Progenitor cell of endocrine pancreas (in vitro differentiated cells): ENCODE measurements at regions not wholly inside any gene's neighbourhood (a gene's known extent, or its start where the extent isn't known, plus 50 kb on each side); places are given as distances from the start of the nearest gene placed in this dataset.

Source experiments
- DNase-seq: peaks from one replicate; pipeline ENCODE4 v3.0.0; 2021; ENCODE audit warnings: low spot score; ENCODE audit not compliant: unreplicated experiment
- H3K27ac Mint-ChIP-seq: 2 replicates; pipeline ENCODE4 v1.8.0; 2021; ENCODE audit warnings: mild to moderate bottlenecking, moderate library complexity, mixed read lengths
- H3K27me3 Mint-ChIP-seq: 2 replicates; pipeline ENCODE4 v1.8.0; 2021; ENCODE audit warnings: mixed read lengths
- H3K36me3 Mint-ChIP-seq: 2 replicates; pipeline ENCODE4 v1.8.0; 2022; ENCODE audit warnings: mixed read lengths; ENCODE audit not compliant: insufficient read depth
- H3K4me1 Mint-ChIP-seq: 2 replicates; pipeline ENCODE4 v1.8.0; 2021; ENCODE audit warnings: low read depth, mixed read lengths
- H3K4me3 Mint-ChIP-seq: 2 replicates; pipeline ENCODE4 v1.8.0; 2021; ENCODE audit warnings: low read depth, mild to moderate bottlenecking, moderate library complexity, mixed read lengths
- H3K9me3 Mint-ChIP-seq: 2 replicates; pipeline ENCODE4 v1.8.0; 2021; ENCODE audit warnings: low read depth, mixed read lengths
- TF ChIP-seq, protein P1 (sequence below): fragments of 200-600 bp; sonication (generic); IDR thresholded peaks from one replicate; pipeline ENCODE4 v1.5.0; 2021; ENCODE audit warnings: antibody characterized with exemption, mild to moderate bottlenecking; ENCODE audit not compliant: unreplicated experiment

DNA sequence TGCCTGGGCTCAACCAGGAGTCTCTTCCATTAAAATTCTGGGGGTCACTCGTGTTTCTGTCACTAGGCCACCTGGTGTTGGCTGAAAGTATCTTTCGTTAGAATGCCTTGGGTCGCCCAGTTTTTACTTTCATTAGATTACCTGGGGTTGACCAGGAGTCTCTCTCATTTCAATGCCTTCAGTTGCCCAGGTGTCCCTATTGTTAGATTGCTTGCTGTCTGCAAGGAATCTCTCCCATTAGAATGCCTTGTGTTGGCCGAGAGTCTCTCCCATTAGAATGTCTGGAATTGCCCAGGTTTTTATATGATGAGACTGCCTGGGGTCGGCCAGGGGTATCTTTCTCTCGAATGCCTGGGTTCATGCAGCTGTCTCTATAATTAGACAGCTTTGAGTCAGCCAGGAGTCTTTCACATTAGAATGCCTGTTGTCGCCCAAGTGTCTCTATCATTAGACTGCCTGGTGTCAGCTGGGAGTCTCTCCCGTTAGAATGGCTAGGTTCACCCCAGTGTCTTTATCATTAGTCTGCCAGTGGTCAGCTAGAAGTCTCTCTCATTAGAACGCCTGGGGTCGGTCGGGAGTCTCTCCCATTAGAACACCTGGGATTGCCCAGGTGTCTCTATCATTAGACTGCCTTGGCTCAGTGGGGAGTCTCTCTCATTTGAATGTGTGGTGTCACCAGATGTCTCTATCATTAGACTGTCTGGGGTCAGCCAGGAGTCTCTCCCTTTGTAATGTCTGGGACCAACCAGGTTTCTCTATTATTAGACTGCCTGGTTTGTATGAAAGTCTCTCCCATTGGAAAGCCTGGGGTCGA is 1446.8 kb downstream of the UQCRFS1 start:
- Mint-ChIP-seq H3K9me3 (peaks cover 79% of the 10 kb centered on the region), H3K27ac (no peak overlapping the region), H3K4me3 (no peak overlapping the region), H3K36me3 (peaks cover 39% of the 10 kb centered on the region), H3K27me3 (no peaks in the 10 kb centered on the region), H3K4me1 (no peaks in the 10 kb centered on the region)
- TF ChIP-seq, protein P1, sequence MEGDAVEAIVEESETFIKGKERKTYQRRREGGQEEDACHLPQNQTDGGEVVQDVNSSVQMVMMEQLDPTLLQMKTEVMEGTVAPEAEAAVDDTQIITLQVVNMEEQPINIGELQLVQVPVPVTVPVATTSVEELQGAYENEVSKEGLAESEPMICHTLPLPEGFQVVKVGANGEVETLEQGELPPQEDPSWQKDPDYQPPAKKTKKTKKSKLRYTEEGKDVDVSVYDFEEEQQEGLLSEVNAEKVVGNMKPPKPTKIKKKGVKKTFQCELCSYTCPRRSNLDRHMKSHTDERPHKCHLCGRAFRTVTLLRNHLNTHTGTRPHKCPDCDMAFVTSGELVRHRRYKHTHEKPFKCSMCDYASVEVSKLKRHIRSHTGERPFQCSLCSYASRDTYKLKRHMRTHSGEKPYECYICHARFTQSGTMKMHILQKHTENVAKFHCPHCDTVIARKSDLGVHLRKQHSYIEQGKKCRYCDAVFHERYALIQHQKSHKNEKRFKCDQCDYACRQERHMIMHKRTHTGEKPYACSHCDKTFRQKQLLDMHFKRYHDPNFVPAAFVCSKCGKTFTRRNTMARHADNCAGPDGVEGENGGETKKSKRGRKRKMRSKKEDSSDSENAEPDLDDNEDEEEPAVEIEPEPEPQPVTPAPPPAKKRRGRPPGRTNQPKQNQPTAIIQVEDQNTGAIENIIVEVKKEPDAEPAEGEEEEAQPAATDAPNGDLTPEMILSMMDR: no peak
- no peak for DNase-seq

DNA sequence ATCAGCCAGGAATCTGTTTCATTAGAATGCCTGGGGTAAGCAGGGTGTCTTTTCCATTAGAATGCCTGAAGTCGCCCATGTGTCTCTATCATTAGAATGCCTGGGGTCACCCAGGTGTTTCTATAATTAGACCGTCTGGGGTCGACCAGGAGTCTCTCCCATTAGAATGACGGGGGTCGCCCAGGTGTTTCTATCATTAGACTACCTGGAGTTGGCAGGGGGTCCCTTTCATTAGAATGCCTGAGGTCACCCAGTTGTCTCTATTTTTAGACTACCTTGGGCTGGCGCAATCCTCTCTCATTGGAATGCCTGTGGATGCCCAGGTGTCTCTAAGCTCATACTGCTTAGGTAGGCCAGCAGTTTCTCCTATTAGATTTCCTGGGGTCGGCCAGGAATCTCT is 1447.6 kb downstream of the UQCRFS1 start:
- H3K9me3 Mint-ChIP-seq: peaks cover 81% of the 10 kb centered on the region
- no peaks in the 10 kb centered on the region for H3K4me1 Mint-ChIP-seq
- no peak overlapping the region for H3K27ac Mint-ChIP-seq
- peaks cover 39% of the 10 kb centered on the region for H3K36me3 Mint-ChIP-seq
- TF ChIP-seq, protein P1: no peak
- no peak for DNase-seq
- no peaks in the 10 kb centered on the region for H3K27me3 Mint-ChIP-seq
- H3K4me3 Mint-ChIP-seq: no peak overlapping the region

DNA sequence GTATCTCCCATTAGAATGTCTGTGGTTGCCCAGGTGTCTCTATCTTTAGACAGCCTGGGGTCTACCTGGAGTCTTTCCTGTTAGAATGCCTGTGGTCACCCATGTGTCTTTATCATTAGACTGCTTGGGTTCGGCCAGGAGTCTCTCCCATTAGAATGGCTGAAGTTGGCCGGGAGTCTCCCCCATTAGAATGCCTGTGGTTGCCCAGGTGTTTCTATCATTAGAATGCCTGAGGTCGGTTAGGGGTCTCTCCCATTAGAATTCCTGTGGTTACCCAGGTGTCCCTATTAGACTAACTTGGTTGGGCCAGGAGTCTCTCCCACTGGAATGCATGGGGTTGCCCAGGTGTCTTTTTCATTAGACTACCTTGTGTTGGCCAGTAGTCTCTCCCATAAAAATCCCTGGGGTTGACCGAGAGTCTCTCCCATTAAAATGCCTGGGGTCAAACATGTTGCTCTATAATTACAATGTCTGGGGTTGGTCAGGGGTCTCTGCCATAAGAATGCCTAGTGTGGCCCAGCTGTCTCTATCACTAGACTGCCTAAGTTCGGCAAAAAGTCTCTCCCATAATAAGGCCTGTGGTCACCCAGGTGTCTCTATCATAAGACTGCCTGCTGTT is 1448.7 kb downstream of the UQCRFS1 start:
- TF ChIP-seq, protein P1: no peak
- H3K27me3 Mint-ChIP-seq: no peaks in the 10 kb centered on the region
- no peak for DNase-seq
- H3K27ac Mint-ChIP-seq: no peak overlapping the region
- H3K36me3 Mint-ChIP-seq: peaks cover 30% of the 10 kb centered on the region
- no peak overlapping the region for H3K4me3 Mint-ChIP-seq
- H3K9me3 Mint-ChIP-seq: peaks cover 73% of the 10 kb centered on the region
- no peaks in the 10 kb centered on the region for H3K4me1 Mint-ChIP-seq

DNA sequence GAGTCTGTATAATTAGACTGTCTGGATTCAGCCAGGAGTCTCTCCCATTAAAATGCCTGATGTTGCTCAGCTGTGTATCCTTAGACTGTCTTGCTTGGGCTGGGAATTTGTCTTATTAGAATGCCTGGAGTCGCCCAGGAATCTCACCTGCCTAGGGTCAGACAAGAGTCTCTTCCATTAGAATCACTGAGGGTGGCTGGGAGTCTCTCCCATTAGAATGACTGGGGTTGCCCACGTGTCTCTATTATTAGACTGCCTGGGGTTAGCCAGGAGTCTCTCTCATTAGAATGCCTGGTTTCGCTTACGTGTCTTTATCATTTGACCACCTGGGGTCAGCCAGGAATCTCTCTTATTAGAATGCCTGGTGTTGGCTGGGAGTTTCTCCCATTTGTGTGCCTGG is 1450.0 kb downstream of the UQCRFS1 start:
- Mint-ChIP-seq H3K4me1 (no peaks in the 10 kb centered on the region), H3K4me3 (no peak overlapping the region), H3K27ac (no peak overlapping the region), H3K27me3 (no peaks in the 10 kb centered on the region), H3K36me3 (peaks cover 30% of the 10 kb centered on the region), H3K9me3 (peaks cover 72% of the 10 kb centered on the region)
- TF ChIP-seq, protein P1: no peak
- no peak for DNase-seq

DNA sequence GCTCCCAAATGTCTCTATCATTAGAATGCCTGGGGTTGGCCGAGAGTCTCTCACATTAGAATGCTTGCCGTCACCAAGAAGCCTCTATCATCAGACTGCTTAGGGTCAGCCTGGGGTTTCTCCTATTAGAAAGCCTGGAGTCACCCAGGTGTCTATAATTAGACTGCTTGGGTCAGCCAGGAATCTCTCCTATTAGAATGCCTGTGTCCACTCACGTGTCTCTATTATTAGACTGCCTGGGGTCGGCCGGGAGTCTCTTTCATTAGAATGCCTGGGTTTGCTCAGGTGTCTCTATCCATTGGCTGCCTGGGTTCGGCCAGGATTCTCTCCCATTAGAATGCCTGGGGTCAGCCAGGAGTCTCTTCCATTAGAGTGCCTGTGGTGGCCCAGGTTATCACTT is 1453.1 kb downstream of the UQCRFS1 start:
- TF ChIP-seq, protein P1: no peak
- Mint-ChIP-seq H3K27me3 (no peaks in the 10 kb centered on the region), H3K9me3 (peaks cover 72% of the 10 kb centered on the region), H3K4me1 (no peaks in the 10 kb centered on the region), H3K36me3 (peaks cover 30% of the 10 kb centered on the region), H3K27ac (no peak overlapping the region), H3K4me3 (no peak overlapping the region)
- DNase-seq: no peak
